ENCODE measurements at regions not wholly inside any gene's neighbourhood (a gene's known extent, or its start where the extent isn't known, plus 50 kb on each side); places are given as distances from the start of the nearest gene placed in this dataset.

DNA sequence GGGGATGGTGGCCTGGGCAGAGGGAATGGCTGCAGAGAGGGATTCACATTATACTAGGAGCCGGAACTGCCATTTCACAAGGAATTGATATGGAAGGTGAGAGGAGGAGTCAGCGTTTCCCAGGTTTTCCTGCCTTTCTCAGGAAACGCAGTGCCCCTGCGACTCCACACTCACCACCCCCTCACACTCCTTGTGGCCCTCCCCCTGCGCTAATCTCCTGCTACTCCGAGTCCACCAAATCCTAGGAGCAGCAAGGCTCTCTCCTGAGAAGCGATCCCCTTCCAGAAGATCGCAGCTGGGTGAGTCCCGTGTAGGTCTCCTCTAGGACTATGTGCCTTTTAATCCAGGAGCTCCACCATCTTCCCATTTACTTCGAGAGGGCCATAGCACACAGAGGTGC lies 140.6 kb downstream of the VAPA start:
- TF ChIP-seq, protein P1, sequence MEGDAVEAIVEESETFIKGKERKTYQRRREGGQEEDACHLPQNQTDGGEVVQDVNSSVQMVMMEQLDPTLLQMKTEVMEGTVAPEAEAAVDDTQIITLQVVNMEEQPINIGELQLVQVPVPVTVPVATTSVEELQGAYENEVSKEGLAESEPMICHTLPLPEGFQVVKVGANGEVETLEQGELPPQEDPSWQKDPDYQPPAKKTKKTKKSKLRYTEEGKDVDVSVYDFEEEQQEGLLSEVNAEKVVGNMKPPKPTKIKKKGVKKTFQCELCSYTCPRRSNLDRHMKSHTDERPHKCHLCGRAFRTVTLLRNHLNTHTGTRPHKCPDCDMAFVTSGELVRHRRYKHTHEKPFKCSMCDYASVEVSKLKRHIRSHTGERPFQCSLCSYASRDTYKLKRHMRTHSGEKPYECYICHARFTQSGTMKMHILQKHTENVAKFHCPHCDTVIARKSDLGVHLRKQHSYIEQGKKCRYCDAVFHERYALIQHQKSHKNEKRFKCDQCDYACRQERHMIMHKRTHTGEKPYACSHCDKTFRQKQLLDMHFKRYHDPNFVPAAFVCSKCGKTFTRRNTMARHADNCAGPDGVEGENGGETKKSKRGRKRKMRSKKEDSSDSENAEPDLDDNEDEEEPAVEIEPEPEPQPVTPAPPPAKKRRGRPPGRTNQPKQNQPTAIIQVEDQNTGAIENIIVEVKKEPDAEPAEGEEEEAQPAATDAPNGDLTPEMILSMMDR (IDR thresholded peaks at IDR 0.05; ENCODE audit: borderline replicate concordance, control extremely low read depth, extremely low read depth, insufficient read depth, missing control alignments), result no peak
- in situ Hi-C loops (cut with MboI; ENCODE audit: low sequenced_read_pairs, unreplicated experiment), result no loop called here

DNA sequence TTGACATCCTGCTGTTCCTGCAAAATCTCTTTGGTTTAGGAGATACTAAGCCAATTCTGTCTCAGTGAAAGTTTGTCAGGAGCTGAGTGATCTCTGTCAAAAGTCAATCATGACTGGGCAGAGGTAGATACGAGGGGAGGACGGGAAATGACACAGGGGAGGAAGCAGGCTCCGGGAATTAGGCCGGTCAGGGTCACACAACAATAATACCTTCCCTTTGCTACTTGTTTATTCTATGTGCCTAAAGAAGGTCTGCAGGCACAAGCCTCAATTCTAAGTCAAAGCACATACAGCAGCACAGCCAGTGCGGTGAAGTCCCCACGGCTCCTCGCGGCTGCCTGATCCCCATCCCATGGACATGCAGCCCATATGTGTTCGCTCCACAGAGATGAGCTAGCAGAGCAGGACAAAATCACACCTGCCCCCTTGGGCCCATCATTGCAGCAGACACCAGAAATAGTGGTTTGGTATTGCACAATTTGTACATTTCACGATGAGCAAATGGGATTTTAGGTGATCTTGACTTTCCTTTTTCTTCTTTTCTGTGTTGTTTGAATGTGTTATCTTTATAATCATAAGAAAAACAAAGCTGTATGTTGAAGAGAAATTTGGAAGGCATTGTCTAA lies 141.4 kb downstream of the VAPA start:
- in situ Hi-C loops (cut with MboI; ENCODE audit: low sequenced_read_pairs, unreplicated experiment), result no loop called here
- TF ChIP-seq, protein P1 (IDR thresholded peaks at IDR 0.05; ENCODE audit: borderline replicate concordance, control extremely low read depth, extremely low read depth, insufficient read depth, missing control alignments), result no peak
- no peak for DNase-seq (ENCODE audit: low spot score)

More for the DNA sequence above, 140.6 kb downstream of the VAPA start:
- DNase-seq (ENCODE audit: low spot score), result no peak

DNA sequence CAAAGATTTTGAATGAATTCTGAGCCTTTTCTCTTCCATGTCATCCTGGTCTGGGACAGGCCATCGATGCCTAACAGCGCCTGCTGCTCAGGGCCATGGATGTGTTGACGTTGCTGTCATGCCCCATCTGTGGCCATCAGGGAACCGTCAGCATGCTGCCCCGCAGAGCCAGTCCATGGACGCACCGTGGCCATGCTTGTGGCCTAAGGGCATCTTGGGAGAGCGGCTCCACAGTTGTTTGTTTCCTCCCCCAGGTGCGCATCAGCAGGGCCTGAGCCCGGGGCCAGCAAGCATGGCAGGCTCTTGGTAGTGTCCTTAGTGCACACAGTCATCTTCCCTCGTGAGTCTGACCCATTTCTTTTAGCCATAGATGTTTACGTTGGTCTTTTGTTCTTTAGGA lies 142.7 kb downstream of the VAPA start:
- DNase-seq (ENCODE audit: low spot score), result no peak
- TF ChIP-seq, protein P1 (IDR thresholded peaks at IDR 0.05; ENCODE audit: borderline replicate concordance, control extremely low read depth, extremely low read depth, insufficient read depth, missing control alignments), result no peak
- in situ Hi-C loops (cut with MboI; ENCODE audit: low sequenced_read_pairs, unreplicated experiment), result no loop called here

DNA sequence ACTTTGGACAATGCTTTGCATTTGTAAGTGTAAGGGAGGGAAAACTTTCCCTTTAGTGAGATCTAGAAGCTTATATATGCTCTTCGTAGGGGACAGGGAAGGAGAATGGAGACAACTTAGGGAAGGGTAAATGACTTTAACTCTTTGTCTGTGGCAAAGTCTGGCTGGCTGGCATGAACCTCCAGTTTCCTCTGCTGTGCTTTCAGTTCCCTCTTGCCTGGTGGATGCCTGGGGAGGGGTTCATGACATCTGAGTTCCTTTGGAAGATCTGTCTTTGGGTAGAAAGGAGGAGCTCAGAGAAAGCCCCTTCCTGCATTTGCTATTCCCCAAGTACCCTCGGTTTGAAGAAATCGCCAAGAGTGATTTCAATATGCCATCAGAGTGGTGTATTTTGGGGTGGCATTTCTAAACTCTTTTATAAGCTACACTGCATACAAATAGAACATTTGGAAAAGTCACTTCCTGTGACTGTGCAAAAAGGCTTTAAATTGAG lies 143.6 kb downstream of the VAPA start:
- TF ChIP-seq, protein P1 (IDR thresholded peaks at IDR 0.05; ENCODE audit: borderline replicate concordance, control extremely low read depth, extremely low read depth, insufficient read depth, missing control alignments), result no peak
- DNase-seq (ENCODE audit: low spot score), result no peak
- in situ Hi-C loops (cut with MboI; ENCODE audit: low sequenced_read_pairs, unreplicated experiment), result no loop called here

DNA sequence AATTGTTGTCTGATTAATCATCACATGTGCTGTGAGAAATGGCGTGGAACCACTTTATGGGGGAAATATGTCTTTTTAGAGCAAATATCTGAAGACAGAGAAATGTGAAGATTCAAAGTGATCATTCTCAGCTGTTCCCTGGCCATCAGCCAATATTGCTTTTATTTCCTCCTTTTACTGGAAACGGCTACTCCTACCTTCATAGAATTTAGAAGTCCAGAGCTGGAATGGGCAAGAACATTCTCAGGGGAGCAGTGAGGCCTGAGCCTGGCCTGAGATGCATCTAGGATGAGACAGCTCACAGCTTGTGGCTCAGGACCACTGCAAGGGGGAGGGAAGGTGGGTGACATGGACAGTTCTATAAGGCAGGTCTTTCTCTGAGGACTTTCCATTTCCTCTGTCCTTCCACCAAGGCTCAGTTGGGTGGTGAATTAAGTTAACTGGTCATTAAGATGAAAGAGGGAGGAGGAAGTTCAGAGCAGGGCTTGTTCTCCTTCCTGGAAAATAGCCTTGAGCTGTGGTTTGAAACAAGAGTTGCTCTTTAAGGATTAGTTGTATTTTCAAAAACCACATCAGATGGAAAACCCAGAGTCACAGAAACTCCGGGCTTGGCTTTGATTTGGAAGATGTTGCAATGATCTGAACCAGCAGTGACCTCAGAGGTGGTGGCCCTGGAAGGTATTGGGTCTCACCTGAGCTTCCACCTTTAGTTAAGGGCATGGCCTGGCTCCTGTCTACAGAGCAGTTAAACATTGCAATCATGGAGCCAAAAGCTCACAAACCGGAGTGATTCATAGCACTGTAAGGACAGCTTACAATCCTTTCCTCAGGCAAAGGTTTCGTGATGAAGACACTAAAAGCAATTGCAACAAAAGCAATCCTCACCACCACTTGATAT lies 144.3 kb downstream of the VAPA start:
- DNase-seq (ENCODE audit: low spot score), result no peak
- TF ChIP-seq, protein P1 (IDR thresholded peaks at IDR 0.05; ENCODE audit: borderline replicate concordance, control extremely low read depth, extremely low read depth, insufficient read depth, missing control alignments), result no peak
- in situ Hi-C loops (cut with MboI; ENCODE audit: low sequenced_read_pairs, unreplicated experiment), result no loop called here

DNA sequence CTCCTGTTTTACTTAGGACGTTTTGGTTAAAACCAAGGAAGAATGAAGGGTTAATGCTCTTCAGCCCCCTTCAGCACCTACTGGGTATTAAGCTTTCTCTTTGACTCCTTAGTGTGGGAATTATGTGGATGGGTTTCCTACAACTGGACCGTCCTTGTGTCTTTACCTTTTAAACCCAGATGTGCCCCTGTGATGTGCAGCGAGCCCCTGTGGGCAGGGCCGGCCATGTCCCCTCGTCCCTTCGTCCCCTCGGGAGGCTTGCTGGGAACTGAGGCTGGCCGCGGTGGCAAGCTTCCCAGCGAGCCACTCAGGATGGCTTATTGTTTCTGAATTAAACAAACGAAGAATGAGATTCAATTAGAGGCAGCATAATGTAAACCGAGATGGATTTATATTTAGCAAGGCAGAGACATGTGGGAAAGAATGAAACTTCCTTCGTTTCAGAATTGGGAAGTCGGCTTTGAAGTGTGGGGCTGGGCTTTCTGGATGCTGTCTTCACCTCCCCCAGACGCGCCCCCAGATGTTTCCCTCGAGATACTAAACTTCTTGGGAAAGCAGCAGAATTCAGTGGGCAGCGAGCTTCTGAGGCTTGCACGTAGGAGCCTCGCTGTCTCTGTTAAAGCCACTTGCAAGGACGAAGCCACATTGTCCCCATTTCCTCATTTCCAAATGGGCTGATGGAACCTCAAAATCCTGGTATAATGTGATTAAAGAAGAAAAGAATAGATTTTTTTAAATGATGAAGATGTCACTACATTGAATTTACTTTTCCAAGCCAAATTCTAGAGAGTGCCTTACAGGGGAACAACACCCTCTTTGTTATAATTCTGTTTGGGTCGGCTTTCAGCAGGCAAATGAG lies 146.0 kb downstream of the VAPA start:
- TF ChIP-seq, protein P1 (IDR thresholded peaks at IDR 0.05; ENCODE audit: borderline replicate concordance, control extremely low read depth, extremely low read depth, insufficient read depth, missing control alignments), result no peak
- DNase-seq (ENCODE audit: low spot score), result no peak
- in situ Hi-C loops (cut with MboI; ENCODE audit: low sequenced_read_pairs, unreplicated experiment), result no loop called here
